RWPE1 (cell line): ENCODE measurements at regions not wholly inside any gene's neighbourhood (a gene's known extent, or its start where the extent isn't known, plus 50 kb on each side); places are given as distances from the start of the nearest gene placed in this dataset.
"Not testable (repeated sequence)": the region's sequence is repeated elsewhere in the genome, so short reads cannot be mapped to it uniquely, and the experiment has no call there.

Experiments
- CTCF ChIA-PET: fragments of 350-600 bp; sonication (Branson Sonifier 250); formaldehyde crosslinking; extraction: SDS; loops from one replicate; lab custom pipeline; 2021; lab: Yijun Ruan, JAX
- POLR2A ChIA-PET: fragments of 400-600 bp; formaldehyde crosslinking; extraction: SDS; loops from one replicate; lab custom pipeline; 2020; ENCODE audit warnings: antibody characterized with exemption; ENCODE audit not compliant: low non-redundant PET; lab: Yijun Ruan, JAX
- DNase-seq: peaks from one replicate; pipeline ENCODE4 v3.0.0; 2012; ENCODE audit warnings: low spot score
- H3K27ac ChIP-seq: fragments of 450-650 bp; 2 replicates; pipeline ENCODE4 v1.5.1; 2017
- TF ChIP-seq, protein P1 (sequence below): fragments of 450-650 bp; conservative IDR thresholded peaks from 2 replicates; pipeline ENCODE4 v1.5.1; 2017; ENCODE audit warnings: low read depth, mild to moderate bottlenecking

GRCh38 chr9:109652971-109653370 lies 127.0 kb upstream of the PALM2AKAP2 start:
- DNase-seq: peak; percentile 83
- CTCF ChIA-PET: interaction anchor here (0.7 to 2.4 kb wide), 7 partner anchors 9 to 200 kb away, joined by 3 to 14 read pairs (median 3); no protein-coding TSS in a partner anchor
- POLR2A ChIA-PET: no interaction called here
- TF ChIP-seq, protein P1, sequence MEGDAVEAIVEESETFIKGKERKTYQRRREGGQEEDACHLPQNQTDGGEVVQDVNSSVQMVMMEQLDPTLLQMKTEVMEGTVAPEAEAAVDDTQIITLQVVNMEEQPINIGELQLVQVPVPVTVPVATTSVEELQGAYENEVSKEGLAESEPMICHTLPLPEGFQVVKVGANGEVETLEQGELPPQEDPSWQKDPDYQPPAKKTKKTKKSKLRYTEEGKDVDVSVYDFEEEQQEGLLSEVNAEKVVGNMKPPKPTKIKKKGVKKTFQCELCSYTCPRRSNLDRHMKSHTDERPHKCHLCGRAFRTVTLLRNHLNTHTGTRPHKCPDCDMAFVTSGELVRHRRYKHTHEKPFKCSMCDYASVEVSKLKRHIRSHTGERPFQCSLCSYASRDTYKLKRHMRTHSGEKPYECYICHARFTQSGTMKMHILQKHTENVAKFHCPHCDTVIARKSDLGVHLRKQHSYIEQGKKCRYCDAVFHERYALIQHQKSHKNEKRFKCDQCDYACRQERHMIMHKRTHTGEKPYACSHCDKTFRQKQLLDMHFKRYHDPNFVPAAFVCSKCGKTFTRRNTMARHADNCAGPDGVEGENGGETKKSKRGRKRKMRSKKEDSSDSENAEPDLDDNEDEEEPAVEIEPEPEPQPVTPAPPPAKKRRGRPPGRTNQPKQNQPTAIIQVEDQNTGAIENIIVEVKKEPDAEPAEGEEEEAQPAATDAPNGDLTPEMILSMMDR: peak; percentile 64
- no peak overlapping the region for H3K27ac ChIP-seq

GRCh38 chr9:109653470-109653869 lies 126.5 kb upstream of the PALM2AKAP2 start:
- TF ChIP-seq, protein P1: no peak
- no peak for DNase-seq
- POLR2A ChIA-PET: no interaction called here
- H3K27ac ChIP-seq: no peak overlapping the region
- CTCF ChIA-PET: interaction anchor here (0.7 to 2.4 kb wide), 6 partner anchors 10 to 201 kb away, joined by 3 to 14 read pairs (median 4); no protein-coding TSS in a partner anchor

GRCh38 chr9:109663978-109664377 lies 116.0 kb upstream of the PALM2AKAP2 start:
- POLR2A ChIA-PET: not testable (repeated sequence)

DNA sequence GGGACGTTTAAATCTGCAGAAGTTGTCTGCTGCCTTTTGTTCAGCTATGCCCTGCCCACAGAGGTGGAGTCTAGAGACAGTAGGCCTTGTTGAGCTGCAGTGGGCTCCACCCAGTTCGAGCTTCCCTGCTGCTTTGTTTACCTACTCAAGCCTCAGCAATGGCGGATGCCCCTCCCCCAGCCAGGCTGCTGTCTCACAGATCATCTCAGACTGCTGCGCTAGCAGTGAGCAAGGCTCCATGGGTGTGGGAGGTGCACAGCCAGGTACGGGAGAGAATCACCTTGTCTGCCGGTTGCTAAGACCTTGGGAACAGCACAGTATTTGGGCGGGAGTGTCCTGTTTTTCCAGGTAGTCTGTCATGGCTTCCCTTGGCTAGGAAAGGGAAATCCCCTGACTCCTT lies 114.3 kb upstream of the PALM2AKAP2 start:
- H3K27ac ChIP-seq, POLR2A ChIA-PET, DNase-seq: not testable (repeated sequence)
- CTCF ChIA-PET: interaction anchor here (0.6 kb wide), 1 partner anchor 1669 kb away, joined by 4 read pairs; no protein-coding TSS in a partner anchor

More at GRCh38 chr9:109663978-109664377, 116.0 kb upstream of the PALM2AKAP2 start:
- H3K27ac ChIP-seq, CTCF ChIA-PET, DNase-seq: not testable (repeated sequence)

GRCh38 chr9:109681301-109681700 lies 98.7 kb upstream of the PALM2AKAP2 start:
- no peak for DNase-seq
- H3K27ac ChIP-seq: no peak overlapping the region
- CTCF ChIA-PET: no interaction called here
- POLR2A ChIA-PET: no interaction called here
- TF ChIP-seq, protein P1: no peak

DNA sequence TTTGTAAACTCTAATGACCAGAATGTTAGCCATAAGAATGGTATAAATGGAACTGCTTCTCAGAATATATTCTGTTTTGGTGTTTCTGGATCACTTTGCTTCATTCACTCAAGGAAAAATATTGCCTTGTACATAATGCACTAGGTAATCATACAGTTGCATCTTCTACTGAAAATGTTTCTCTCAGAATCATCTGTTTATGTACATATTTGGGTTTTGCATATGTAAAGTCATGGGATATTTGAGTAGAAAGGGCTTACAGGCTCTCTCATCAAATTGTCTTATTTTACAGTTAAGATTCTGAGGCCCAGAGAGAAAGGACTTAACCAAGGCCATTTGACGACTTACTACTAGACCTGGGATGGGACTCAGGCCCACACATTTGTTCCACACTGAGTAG lies 97.8 kb upstream of the PALM2AKAP2 start:
- H3K27ac ChIP-seq: no peak overlapping the region
- TF ChIP-seq, protein P1: no peak
- CTCF ChIA-PET: no interaction called here
- POLR2A ChIA-PET: no interaction called here
- DNase-seq: no peak

GRCh38 chr9:109683521-109683920 lies 96.5 kb upstream of the PALM2AKAP2 start:
- ChIA-PET CTCF (no interaction called here), POLR2A (no interaction called here)
- no peak overlapping the region for H3K27ac ChIP-seq
- no peak for DNase-seq
- TF ChIP-seq, protein P1: no peak

DNA sequence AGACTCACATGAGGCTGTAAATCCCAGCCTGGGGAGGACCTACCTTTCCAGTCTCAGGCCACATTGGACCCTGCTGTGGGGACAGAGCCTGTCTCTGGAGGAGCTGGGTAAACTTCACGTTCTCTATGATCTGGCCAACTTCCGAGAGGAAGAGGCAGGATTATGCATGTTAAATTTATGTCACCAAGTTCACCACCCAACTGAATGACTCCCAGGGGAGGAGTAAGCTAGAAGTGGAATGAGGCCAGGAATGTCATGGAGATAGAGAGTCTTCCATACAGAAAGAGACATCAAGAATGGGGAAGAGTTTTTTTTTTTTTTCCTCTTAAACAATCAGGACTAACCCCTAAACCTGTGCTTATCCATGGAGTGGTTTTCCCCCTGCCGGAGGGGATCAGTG lies 90.3 kb upstream of the PALM2AKAP2 start:
- TF ChIP-seq, protein P1: no peak
- ChIA-PET POLR2A (no interaction called here), CTCF (no interaction called here)
- H3K27ac ChIP-seq: no peak overlapping the region
- no peak for DNase-seq
